Stimulated activated naive CD8-positive, alpha-beta T cell treated with anti-CD3 and anti-CD28 coated beads, Interleukin-15, Interleukin-2, amounts not matched to agents 100 ng/mL and 50 ng/mL, for 24 hours (primary cell): ENCODE measurements at regions not wholly inside any gene's neighbourhood (a gene's known extent, or its start where the extent isn't known, plus 50 kb on each side); places are given as distances from the start of the nearest gene placed in this dataset.

ENCODE experiments used
- H3K27ac Mint-ChIP-seq: one replicate; pipeline ENCODE4 v1.8.0; 2021; ENCODE audit warnings: mild to moderate bottlenecking, mixed read lengths
- H3K27me3 Mint-ChIP-seq: one replicate; pipeline ENCODE4 v1.8.0; 2021; ENCODE audit warnings: mixed read lengths
- H3K36me3 Mint-ChIP-seq: one replicate; pipeline ENCODE4 v1.8.0; 2021; ENCODE audit warnings: low read depth, mixed read lengths
- H3K4me1 Mint-ChIP-seq: one replicate; pipeline ENCODE4 v1.8.0; 2021; ENCODE audit warnings: low read depth, mixed read lengths
- H3K4me3 Mint-ChIP-seq: one replicate; pipeline ENCODE4 v1.8.0; 2021; ENCODE audit warnings: mild to moderate bottlenecking, mixed read lengths
- H3K9me3 Mint-ChIP-seq: one replicate; pipeline ENCODE4 v1.8.0; 2021; ENCODE audit warnings: mixed read lengths

DNA sequence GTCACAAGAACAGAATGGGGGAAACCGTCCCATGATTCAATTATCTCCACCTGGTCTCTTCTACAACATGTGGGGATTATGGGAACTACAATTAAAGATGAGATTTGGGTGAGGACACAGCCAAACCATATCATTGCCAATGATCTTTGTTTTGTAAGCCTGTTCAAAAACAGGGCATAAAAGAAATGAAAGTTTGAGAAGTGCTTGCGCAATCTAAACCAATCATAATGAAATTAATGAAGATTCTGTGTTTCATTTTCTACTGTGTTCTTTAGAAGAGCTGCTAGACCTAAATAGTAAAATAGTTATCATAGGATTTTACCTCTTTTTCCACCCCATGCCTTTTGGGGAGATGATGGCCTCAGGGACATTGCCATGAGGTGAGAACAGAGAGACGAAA is 761.3 kb downstream of the HDGFL1 start:
- H3K27ac Mint-ChIP-seq: no peak overlapping the region
- H3K27me3 Mint-ChIP-seq: no peaks in the 10 kb centered on the region
- no peaks in the 10 kb centered on the region for H3K4me1 Mint-ChIP-seq
- peaks cover 11% of the 10 kb centered on the region for H3K9me3 Mint-ChIP-seq
- no peaks in the 10 kb centered on the region for H3K36me3 Mint-ChIP-seq
- H3K4me3 Mint-ChIP-seq: no peak overlapping the region

- no peaks in the 10 kb centered on the region for H3K27me3 Mint-ChIP-seq
- no peak overlapping the region for H3K4me3 Mint-ChIP-seq
- H3K9me3 Mint-ChIP-seq: peaks cover 17% of the 10 kb centered on the region
- no peaks in the 10 kb centered on the region for H3K4me1 Mint-ChIP-seq
- H3K36me3 Mint-ChIP-seq: no peaks in the 10 kb centered on the region
- no peak overlapping the region for H3K27ac Mint-ChIP-seq
These were observed 765.0 kb downstream of the HDGFL1 start for GRCh38 chr6:23334360-23334759.

DNA sequence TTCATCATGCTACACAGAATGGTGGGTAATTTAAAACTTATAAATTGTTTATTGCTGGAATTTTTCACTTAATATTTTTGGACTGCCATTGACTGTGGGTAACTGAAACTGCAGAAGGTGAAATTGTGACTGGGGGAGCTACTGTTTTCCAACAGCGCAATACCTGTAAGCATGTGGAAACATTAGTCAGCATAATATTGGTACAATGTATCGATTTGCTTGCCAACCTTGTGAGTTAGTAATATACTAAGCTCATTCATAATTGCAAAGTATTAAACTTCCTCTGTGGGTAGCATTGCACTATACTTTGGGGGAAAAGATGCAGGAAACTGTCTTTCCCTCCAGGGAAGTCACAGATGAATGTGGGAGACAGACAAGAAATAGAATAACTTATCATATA is 766.5 kb downstream of the HDGFL1 start:
- Mint-ChIP-seq H3K4me3 (no peak overlapping the region), H3K27ac (no peak overlapping the region), H3K9me3 (peaks cover 17% of the 10 kb centered on the region), H3K27me3 (no peaks in the 10 kb centered on the region), H3K4me1 (no peaks in the 10 kb centered on the region), H3K36me3 (no peaks in the 10 kb centered on the region)

DNA sequence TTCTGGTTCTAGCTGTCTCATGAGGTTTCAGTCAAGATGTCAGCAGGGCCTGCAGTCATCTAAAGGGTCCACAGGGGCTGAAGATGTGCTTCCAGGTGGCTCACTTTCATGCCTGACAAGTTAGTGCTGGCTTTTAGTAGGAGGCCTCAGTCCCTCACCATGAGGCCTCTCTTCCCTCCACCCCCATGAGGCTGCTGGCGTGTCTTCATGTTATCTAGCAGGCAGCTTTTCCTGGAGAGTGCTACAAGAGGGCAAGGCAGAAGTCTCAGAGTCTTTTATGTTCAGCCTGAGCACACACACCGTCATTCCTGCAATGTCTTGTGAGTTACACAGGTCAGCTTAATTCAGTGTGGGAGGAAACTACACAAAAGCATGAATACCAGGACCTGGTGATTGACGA is 769.9 kb downstream of the HDGFL1 start:
- Mint-ChIP-seq H3K27ac (no peak overlapping the region), H3K4me3 (no peak overlapping the region), H3K36me3 (no peaks in the 10 kb centered on the region), H3K4me1 (no peaks in the 10 kb centered on the region), H3K27me3 (no peaks in the 10 kb centered on the region), H3K9me3 (peaks cover 10% of the 10 kb centered on the region)

GRCh38 chr6:23340271-23340670 is 770.9 kb downstream of the HDGFL1 start:
- no peak overlapping the region for H3K4me3 Mint-ChIP-seq
- H3K9me3 Mint-ChIP-seq: peaks cover 10% of the 10 kb centered on the region
- no peak overlapping the region for H3K27ac Mint-ChIP-seq
- no peaks in the 10 kb centered on the region for H3K27me3 Mint-ChIP-seq
- H3K36me3 Mint-ChIP-seq: no peaks in the 10 kb centered on the region
- no peaks in the 10 kb centered on the region for H3K4me1 Mint-ChIP-seq

DNA sequence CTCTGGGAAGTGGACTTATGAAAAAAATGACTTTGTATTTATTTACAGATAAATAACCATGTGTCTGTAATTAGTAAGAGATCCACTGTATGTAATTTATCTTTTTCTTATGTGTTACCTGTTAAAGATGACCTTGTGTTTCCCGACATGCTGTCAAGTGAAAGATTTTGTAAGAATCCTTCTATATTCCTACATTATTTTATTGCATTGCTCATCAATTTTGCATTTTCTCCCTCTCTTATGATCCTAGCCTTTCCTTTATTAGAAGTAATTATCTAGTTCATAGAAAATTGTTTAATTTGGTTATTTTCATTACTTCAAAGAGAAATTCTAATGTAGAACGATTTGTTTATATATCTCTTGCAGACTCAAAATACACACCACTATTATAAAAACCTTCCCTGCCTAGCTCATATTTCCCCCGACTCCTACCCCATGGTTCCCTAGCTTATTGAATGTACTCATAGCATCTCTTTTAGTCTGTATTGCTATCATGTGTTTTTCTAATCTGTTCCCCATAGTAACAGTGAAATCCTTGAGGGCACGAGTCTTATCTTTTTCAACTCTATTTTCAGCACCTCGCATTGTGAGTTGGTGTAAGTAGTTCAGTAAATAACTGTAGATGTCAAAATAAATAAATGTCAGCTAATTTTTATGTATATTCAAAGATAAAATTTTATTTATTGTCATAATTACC is 774.4 kb downstream of the HDGFL1 start:
- Mint-ChIP-seq H3K9me3 (no peaks in the 10 kb centered on the region), H3K36me3 (no peaks in the 10 kb centered on the region), H3K27me3 (no peaks in the 10 kb centered on the region), H3K4me3 (no peak overlapping the region), H3K4me1 (no peaks in the 10 kb centered on the region), H3K27ac (no peak overlapping the region)

- H3K27me3 Mint-ChIP-seq: no peaks in the 10 kb centered on the region
- H3K4me3 Mint-ChIP-seq: no peak overlapping the region
- peaks cover 4% of the 10 kb centered on the region for H3K9me3 Mint-ChIP-seq
- H3K4me1 Mint-ChIP-seq: no peaks in the 10 kb centered on the region
- H3K36me3 Mint-ChIP-seq: no peaks in the 10 kb centered on the region
- no peak overlapping the region for H3K27ac Mint-ChIP-seq
These were observed 777.8 kb upstream of the NRSN1 start for GRCh38 chr6:23348185-23348584.

DNA sequence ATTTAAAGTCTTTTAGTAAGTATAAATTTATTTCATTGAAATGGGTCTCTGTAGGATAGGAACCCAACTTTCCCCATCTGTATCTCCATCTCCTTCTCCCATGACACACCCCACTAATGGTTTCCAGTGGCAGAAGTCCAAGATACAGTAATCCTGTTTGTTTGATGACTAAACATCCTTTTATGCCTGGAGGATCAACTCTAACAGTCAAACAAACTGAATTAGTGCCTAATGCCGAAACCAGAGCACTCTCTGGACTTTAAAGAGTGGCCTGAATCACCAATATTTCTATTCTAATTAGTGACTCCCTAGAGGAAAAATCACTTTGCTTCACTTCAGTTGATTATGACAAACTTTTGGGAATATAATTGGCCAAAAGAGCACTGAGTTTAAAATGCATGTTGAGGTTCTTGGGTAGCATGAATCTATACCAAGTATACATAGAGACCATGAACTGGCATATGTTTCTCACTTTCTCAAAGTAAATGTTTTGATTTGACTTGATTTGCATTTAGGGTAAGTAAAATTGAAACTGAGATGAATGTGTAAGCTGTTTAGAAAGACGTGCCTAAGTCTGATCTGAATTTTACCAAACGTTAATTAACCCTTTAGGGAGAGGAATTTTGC is 776.4 kb upstream of the NRSN1 start:
- H3K27ac Mint-ChIP-seq: no peak overlapping the region
- H3K4me1 Mint-ChIP-seq: no peaks in the 10 kb centered on the region
- no peaks in the 10 kb centered on the region for H3K36me3 Mint-ChIP-seq
- no peaks in the 10 kb centered on the region for H3K27me3 Mint-ChIP-seq
- H3K4me3 Mint-ChIP-seq: no peak overlapping the region
- H3K9me3 Mint-ChIP-seq: peaks cover 4% of the 10 kb centered on the region

DNA sequence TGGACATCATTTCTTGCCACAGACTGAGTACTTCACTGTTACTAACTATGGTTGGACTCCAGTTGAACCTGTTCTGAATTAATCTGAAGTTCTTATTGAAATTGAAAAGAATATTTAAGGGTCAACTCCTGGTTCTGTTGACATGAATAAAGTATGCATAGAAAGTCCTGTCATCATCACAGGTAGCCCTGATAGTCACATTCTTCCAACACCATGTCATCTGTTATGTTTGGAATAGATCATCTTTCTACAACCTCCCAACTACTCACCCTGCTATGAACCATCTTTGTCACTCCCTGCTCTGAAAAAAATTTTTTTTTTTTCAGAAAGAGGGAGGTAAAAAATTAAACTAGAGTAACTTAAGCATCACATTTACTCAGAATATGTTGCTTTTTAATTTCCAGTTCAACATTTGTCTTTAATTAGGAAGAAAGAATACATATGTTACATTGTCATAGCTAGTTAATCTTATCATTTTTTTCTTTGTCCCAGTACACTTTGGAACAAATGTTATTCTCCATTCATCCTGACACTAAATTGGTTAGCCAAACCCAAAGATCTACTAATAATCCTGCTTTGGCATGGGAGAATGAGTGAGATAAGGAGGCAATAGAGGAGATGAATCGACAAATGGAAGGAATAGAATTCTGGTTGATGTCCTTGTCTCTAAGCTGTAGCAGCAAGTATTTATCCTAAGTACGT is 775.1 kb upstream of the NRSN1 start:
- H3K4me3 Mint-ChIP-seq: no peak overlapping the region
- H3K4me1 Mint-ChIP-seq: no peaks in the 10 kb centered on the region
- H3K36me3 Mint-ChIP-seq: no peaks in the 10 kb centered on the region
- H3K27me3 Mint-ChIP-seq: no peaks in the 10 kb centered on the region
- peaks cover 4% of the 10 kb centered on the region for H3K9me3 Mint-ChIP-seq
- no peak overlapping the region for H3K27ac Mint-ChIP-seq

GRCh38 chr6:23354004-23354403 is 772.0 kb upstream of the NRSN1 start:
- Mint-ChIP-seq H3K9me3 (peaks cover 14% of the 10 kb centered on the region), H3K27me3 (no peaks in the 10 kb centered on the region), H3K27ac (no peak overlapping the region), H3K4me1 (no peaks in the 10 kb centered on the region), H3K4me3 (no peak overlapping the region), H3K36me3 (no peaks in the 10 kb centered on the region)

GRCh38 chr6:23357185-23357766 is 768.7 kb upstream of the NRSN1 start:
- H3K4me3 Mint-ChIP-seq: no peak overlapping the region
- no peaks in the 10 kb centered on the region for H3K36me3 Mint-ChIP-seq
- no peaks in the 10 kb centered on the region for H3K27me3 Mint-ChIP-seq
- no peak overlapping the region for H3K27ac Mint-ChIP-seq
- H3K4me1 Mint-ChIP-seq: no peaks in the 10 kb centered on the region
- peaks cover 10% of the 10 kb centered on the region for H3K9me3 Mint-ChIP-seq

DNA sequence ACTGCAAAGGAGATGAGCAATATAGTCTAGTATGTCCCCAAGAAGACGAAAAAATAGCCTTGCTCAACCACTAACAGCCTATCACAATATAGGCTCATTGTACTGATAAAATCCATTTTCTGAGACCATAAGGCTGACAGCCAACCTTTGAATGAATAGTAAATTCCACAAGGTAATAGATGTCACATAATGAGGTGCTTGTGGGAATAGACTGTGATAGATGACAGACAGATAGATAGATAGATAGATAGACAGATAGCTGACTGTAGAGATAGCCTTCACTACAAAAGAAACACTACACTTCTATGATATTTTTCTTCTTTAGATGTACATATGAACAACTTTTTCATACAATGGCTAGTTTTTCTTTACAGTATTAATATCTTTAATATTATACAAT is 760.3 kb upstream of the NRSN1 start:
- H3K4me1 Mint-ChIP-seq: no peaks in the 10 kb centered on the region
- H3K27ac Mint-ChIP-seq: no peak overlapping the region
- peaks cover 8% of the 10 kb centered on the region for H3K9me3 Mint-ChIP-seq
- no peaks in the 10 kb centered on the region for H3K36me3 Mint-ChIP-seq
- no peaks in the 10 kb centered on the region for H3K27me3 Mint-ChIP-seq
- H3K4me3 Mint-ChIP-seq: no peak overlapping the region

- H3K4me1 Mint-ChIP-seq: no peaks in the 10 kb centered on the region
- no peaks in the 10 kb centered on the region for H3K27me3 Mint-ChIP-seq
- peaks cover 11% of the 10 kb centered on the region for H3K9me3 Mint-ChIP-seq
- H3K4me3 Mint-ChIP-seq: no peak overlapping the region
- H3K36me3 Mint-ChIP-seq: no peaks in the 10 kb centered on the region
- no peak overlapping the region for H3K27ac Mint-ChIP-seq
These were observed 758.7 kb upstream of the NRSN1 start for GRCh38 chr6:23367311-23367710.

DNA sequence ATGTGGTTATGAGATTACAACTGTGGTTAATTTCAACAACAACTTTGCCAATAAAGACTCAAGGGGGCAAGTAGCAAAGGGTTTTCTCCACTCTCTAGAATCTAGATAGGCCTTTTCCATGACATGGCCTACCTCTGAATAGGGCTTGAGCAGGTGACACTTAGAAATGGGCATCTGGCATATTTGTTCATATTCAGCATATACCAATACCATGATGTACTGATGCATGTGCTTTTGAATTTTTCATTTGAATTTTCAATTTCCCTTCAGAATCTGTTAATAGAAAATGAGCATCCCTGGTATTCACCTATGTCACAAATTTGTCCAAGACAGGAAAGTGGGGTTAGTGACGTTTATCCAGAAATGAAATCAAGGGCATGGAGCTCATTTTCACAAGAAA is 757.5 kb upstream of the NRSN1 start:
- Mint-ChIP-seq H3K4me1 (no peaks in the 10 kb centered on the region), H3K9me3 (peaks cover 10% of the 10 kb centered on the region), H3K27me3 (no peaks in the 10 kb centered on the region), H3K4me3 (no peak overlapping the region), H3K36me3 (no peaks in the 10 kb centered on the region), H3K27ac (no peak overlapping the region)

- Mint-ChIP-seq H3K4me1 (no peaks in the 10 kb centered on the region), H3K4me3 (no peak overlapping the region), H3K36me3 (no peaks in the 10 kb centered on the region), H3K27me3 (no peaks in the 10 kb centered on the region), H3K9me3 (peaks cover 8% of the 10 kb centered on the region), H3K27ac (no peak overlapping the region)
These were observed 756.0 kb upstream of the NRSN1 start for GRCh38 chr6:23370051-23370450.
